K562 (cell line): ENCODE measurements at regions not wholly inside any gene's neighbourhood (a gene's known extent, or its start where the extent isn't known, plus 50 kb on each side); places are given as distances from the start of the nearest gene placed in this dataset.

Source experiments
- ATAC-seq: fragments of 200-7000 bp; cut with Tn5 transposase; 3 replicates; pipeline ENCODE4 v1.9.1; 2020; ENCODE audit warnings: moderate library complexity
- BruUV-seq: library from RNA; stranded (reverse); fragments of 400-500 nt; replicated peaks from 2 replicates; lab custom pipeline; 2021; lab: Mats Ljungman, UMichigan
- CTCF ChIA-PET: fragments of 300-600 bp; formaldehyde crosslinking; extraction: SDS; loops from one replicate; lab custom pipeline; 2021; ENCODE audit warnings: low intra/inter-chr PET ratio; lab: Yijun Ruan, JAX
- POLR2A ChIA-PET: fragments of 300-600, 350-650 bp; sonication (Branson Sonifier 250); formaldehyde crosslinking; extraction: SDS; loops from one replicate; lab custom pipeline; 2021; ENCODE audit warnings: antibody characterized with exemption, inconsistent platforms; lab: Yijun Ruan, JAX
- DNase-seq, 4 experiments: peaks; one replicate each; pipeline versions ENCODE4 v3.0.0 to v3.0.0-alpha.2; 2011 to 2018; ENCODE audit warnings: low spot score in 3 of 4, mixed read lengths in 3 of 4; ENCODE audit errors: extremely low read depth in 1 of 4
- FAIRE-seq: peaks from 2 replicates; lab custom pipeline; 2011; peaks lifted over from hg19 to GRCh38; lab: Jason Lieb, UNC
- H2AFZ ChIP-seq: 2 replicates; pipeline ENCODE4 v1.6.0; 2011; ENCODE audit warnings: low read depth, low read length, control low read depth, inconsistent platforms
- H3K27ac ChIP-seq: fragments of 200-600 bp; 3 replicates; pipeline ENCODE4 v1.8.0; 2011; ENCODE audit warnings: low read depth, mild to moderate bottlenecking, control low read depth, inconsistent platforms, low read length, moderate library complexity, mixed read lengths; ENCODE audit errors: extremely low read depth
- H3K27me3 ChIP-seq, 2 experiments: fragments of 300-600 bp in 1 of 2; 2 replicates in 1 of 2; 3 replicates in 1 of 2; pipeline versions ENCODE4 v1.6.0 to v1.8.0; 2011; ENCODE audit warnings: inconsistent platforms in 2 of 2, low read length in 2 of 2, mild to moderate bottlenecking in 1 of 2, mixed read lengths in 1 of 2, moderate library complexity in 1 of 2; ENCODE audit not compliant: control insufficient read depth in 2 of 2, insufficient read depth in 2 of 2
- H3K36me3 ChIP-seq: fragments of 300-600 bp; 3 replicates; pipeline ENCODE4 v1.8.0; 2011; ENCODE audit warnings: mild to moderate bottlenecking, low read length, inconsistent platforms; ENCODE audit not compliant: control insufficient read depth, insufficient read depth
- H3K4me1 ChIP-seq, 2 experiments: fragments of 200-600 bp in 1 of 2; replicated peaks in 1 of 2; 2 replicates in 1 of 2; 3 replicates in 1 of 2; pipeline versions ENCODE4 v1.5.1 to v1.8.0; 2011; ENCODE audit warnings: inconsistent platforms in 2 of 2, low read length in 2 of 2, mild to moderate bottlenecking in 1 of 2, mixed read lengths in 1 of 2, moderate library complexity in 1 of 2; ENCODE audit not compliant: control insufficient read depth in 2 of 2, insufficient read depth in 2 of 2
- H3K4me2 ChIP-seq: 2 replicates; pipeline ENCODE4 v1.6.1; 2011; ENCODE audit warnings: low read length, control low read depth, inconsistent platforms, mixed read lengths; ENCODE audit not compliant: insufficient read depth
- H3K4me3 ChIP-seq: fragments of 200-600 bp; sonication (generic), shearing (Covaris generic); 2 replicates; pipeline ENCODE4 v1.5.1; 2016; ENCODE audit warnings: control low read depth, inconsistent platforms
- H3K79me2 ChIP-seq: fragments of 200-600 bp; 3 replicates; pipeline ENCODE4 v1.8.0; 2011; ENCODE audit warnings: low read length, inconsistent platforms; ENCODE audit not compliant: control insufficient read depth, insufficient read depth
- H3K9ac ChIP-seq, 2 experiments: 2 replicates each; pipeline versions ENCODE4 v1.6.0 to v1.6.1; 2011; ENCODE audit warnings: low read depth in 2 of 2, low read length in 2 of 2, control low read depth in 1 of 2, inconsistent platforms in 1 of 2, mild to moderate bottlenecking in 1 of 2, mixed read lengths in 1 of 2; ENCODE audit not compliant: insufficient read depth in 1 of 2
- H3K9me1 ChIP-seq: one replicate; pipeline ENCODE4 v1.6.0; 2011; ENCODE audit warnings: inconsistent platforms, mild to moderate bottlenecking, low read length, moderate library complexity; ENCODE audit not compliant: control insufficient read depth, insufficient read depth
- H3K9me3 ChIP-seq: replicated peaks from 2 replicates; pipeline ENCODE4 v1.5.1; 2011; ENCODE audit warnings: low read depth, low read length, inconsistent platforms; ENCODE audit not compliant: control insufficient read depth, insufficient read depth
- H4K20me1 ChIP-seq: replicated peaks from 2 replicates; pipeline ENCODE4 v1.6.1; 2011; ENCODE audit warnings: low read length, inconsistent platforms, mixed read lengths; ENCODE audit not compliant: control insufficient read depth, insufficient read depth
- ARID1B ChIP-seq: fragments of 450-650 bp; IDR thresholded peaks from 2 replicates; pipeline ENCODE4 v1.6.1; 2016; ENCODE audit warnings: antibody characterized with exemption, mild to moderate bottlenecking, inconsistent platforms
- BCOR ChIP-seq: fragments of 450-650 bp; IDR thresholded peaks from 2 replicates; pipeline ENCODE4 v1.6.1; 2016
- CEBPG ChIP-seq, 3 experiments: fragments of 200-800 bp in 1 of 3; sonication (Bioruptor generic) in 1 of 3; sonication (generic) in 1 of 3; formaldehyde crosslinking in 1 of 3; IDR thresholded peaks in 2 of 3; conservative IDR thresholded peaks in 1 of 3; 2 replicates each; pipeline versions ENCODE4 v1.6.1 to v1.8.0; 2016 to 2022; ENCODE audit warnings: missing compliant biosample characterization in 2 of 3, missing genetic modification characterization in 2 of 3, mild to moderate bottlenecking in 1 of 3, missing genetic modification reagents in 1 of 3
- CREM ChIP-seq: IDR thresholded peaks from 2 replicates; pipeline ENCODE4 v1.6.1; 2014; ENCODE audit warnings: antibody characterized with exemption, low read depth
- CXXC5 ChIP-seq: fragments of 250-450 bp; sonication (Bioruptor Pico); IDR thresholded peaks from 2 replicates; pipeline ENCODE4 v1.8.0; 2022; ENCODE audit warnings: inconsistent platforms, mild to moderate bottlenecking, moderate library complexity
- HDAC2 ChIP-seq: fragments of 450-650 bp; IDR thresholded peaks from 2 replicates; pipeline ENCODE4 v1.6.1; 2016; ENCODE audit warnings: mild to moderate bottlenecking
- HMBOX1 ChIP-seq: sonication (generic); IDR thresholded peaks from 2 replicates; pipeline ENCODE4 v1.6.1; 2016
- KDM2B ChIP-seq: fragments of 250-450 bp; sonication (Bioruptor Pico); IDR thresholded peaks from 2 replicates; pipeline ENCODE4 v1.8.0; 2021; ENCODE audit warnings: mild to moderate bottlenecking, moderate library complexity
- MEIS2 ChIP-seq: fragments of 450-650 bp; IDR thresholded peaks from 2 replicates; pipeline ENCODE4 v1.6.1; 2014; ENCODE audit warnings: mild to moderate bottlenecking; ENCODE audit not compliant: partially characterized antibody
- MTF1 ChIP-seq: fragments of 250-450 bp; sonication (Bioruptor Pico); IDR thresholded peaks from 2 replicates; pipeline ENCODE4 v1.9.0; 2021; ENCODE audit warnings: moderate library complexity, mild to moderate bottlenecking, inconsistent platforms, borderline replicate concordance
- NKRF ChIP-seq: fragments of 450-650 bp; IDR thresholded peaks from 2 replicates; pipeline ENCODE4 v1.6.1; 2016; ENCODE audit warnings: borderline replicate concordance
- NR4A1 ChIP-seq, 2 experiments: fragments of 250-450 bp in 1 of 2; fragments of 450-650 bp in 1 of 2; sonication (Bioruptor Pico) in 1 of 2; IDR thresholded peaks; 2 replicates each; pipeline versions ENCODE4 v1.4.0 to v1.6.1; 2016 to 2020; ENCODE audit warnings: mild to moderate bottlenecking in 2 of 2, missing compliant biosample characterization in 1 of 2, missing genetic modification characterization in 1 of 2, moderate library complexity in 1 of 2
- RBM22 ChIP-seq: fragments of 200-400 bp; formaldehyde crosslinking; IDR thresholded peaks from 2 replicates; pipeline ENCODE4 v1.6.1; 2018; ENCODE audit warnings: low read length, low read depth; ENCODE audit not compliant: poor library complexity, severe bottlenecking
- SMARCE1 ChIP-seq: fragments of 450-650 bp; IDR thresholded peaks from 2 replicates; pipeline ENCODE4 v1.7.1; 2016; ENCODE audit warnings: mild to moderate bottlenecking
- SNIP1 ChIP-seq: fragments of 450-650 bp; IDR thresholded peaks from 2 replicates; pipeline ENCODE4 v1.7.1; 2017; ENCODE audit warnings: low read depth, mild to moderate bottlenecking
- SPI1 ChIP-seq: IDR thresholded peaks from 2 replicates; pipeline ENCODE4 v1.6.1; 2011; ENCODE audit warnings: low read depth, low read length, control low read depth, borderline replicate concordance
- TAF15 ChIP-seq: fragments of 200-400 bp; formaldehyde crosslinking; IDR thresholded peaks from 2 replicates; pipeline ENCODE4 v1.6.1; 2017; ENCODE audit warnings: mild to moderate bottlenecking, low read depth, low read length, moderate library complexity
- TAF9B ChIP-seq: fragments of 450-650 bp; IDR thresholded peaks from 2 replicates; pipeline ENCODE4 v1.6.1; 2018; ENCODE audit warnings: mild to moderate bottlenecking; ENCODE audit not compliant: partially characterized antibody
- ZFP30 ChIP-seq: fragments of 250-450 bp; sonication (Bioruptor Pico); IDR thresholded peaks from 2 replicates; pipeline ENCODE4 v1.8.0; 2022; ENCODE audit warnings: moderate library complexity, mild to moderate bottlenecking, inconsistent platforms, borderline replicate concordance
- ZKSCAN8 ChIP-seq: fragments of 200-800 bp; sonication (Bioruptor generic); IDR thresholded peaks from 2 replicates; pipeline ENCODE4 v1.6.1; 2016; ENCODE audit warnings: missing genetic modification characterization, missing compliant biosample characterization
- ZNF586 ChIP-seq: fragments of 450-650 bp; formaldehyde crosslinking; conservative IDR thresholded peaks from 2 replicates; pipeline ENCODE4 v1.4.0; 2020; ENCODE audit warnings: mild to moderate bottlenecking, moderate library complexity
- WGBS: fragments of 100-300 bp; shearing (Covaris generic); methylation state at CpG from one replicate; pipeline ENCODE4 v1.1.6; 2016; ENCODE audit warnings: low coverage, mixed read lengths; ENCODE audit not compliant: insufficient coverage; ENCODE audit errors: missing lambda C conversion rate; 5-methylcytosine and 5-hydroxymethylcytosine counted together
- in situ Hi-C: fragments of 300-500 bp; cut with MboI; formaldehyde crosslinking; loops from 4 replicates; pipeline ENCODE4 v1.15.0; 2018; ENCODE audit warnings: inconsistent platforms, mixed read lengths
- intact Hi-C: fragments of 100-400 bp; cut with micrococcal nuclease; formaldehyde crosslinking; loops from 2 replicates; pipeline ENCODE4 v1.14.2; 2022

- H3K79me2 ChIP-seq: no peaks in the 10 kb centered on the region
- BruUV-seq: no TSS peak
- intact Hi-C loops: no loop called here
- H3K9me3 ChIP-seq: no peaks in the 10 kb centered on the region
- H3K4me1 ChIP-seq: peaks cover 6 to 31% of the 10 kb centered on the region in 2 experiments; a peak in 4 of 5 replicates
- H3K27ac ChIP-seq: no peak overlapping the region
- DNase-seq (no peak), ATAC-seq (no peak; the same call in 2 of the 3 replicates), FAIRE-seq (no peak)
- no peak overlapping the region for H3K9ac ChIP-seq
- H3K4me2 ChIP-seq: peak overlapping the region; percentile 19; the same call in 1 of the 2 replicates
- ChIA-PET POLR2A (interaction anchor here (0.6 kb wide), 1 partner anchor 12 kb away, joined by 3 read pairs; no protein-coding TSS in a partner anchor), CTCF (no interaction called here)
- no peaks in the 10 kb centered on the region for H3K36me3 ChIP-seq
- no peaks in the 10 kb centered on the region for H3K27me3 ChIP-seq
- in situ Hi-C loops: no loop called here
- 24% methylated on average over 10 of the region's 10 CpGs for WGBS
- no peaks in the 10 kb centered on the region for H3K9me1 ChIP-seq
- H3K4me3 ChIP-seq: no peak overlapping the region
- H4K20me1 ChIP-seq: no peaks in the 10 kb centered on the region
- no peak overlapping the region for H2AFZ ChIP-seq
- TF ChIP-seq ZFP30 (no peak), TAF9B (no peak), CREM (no peak), SMARCE1 (peak; percentile 37; the same call in 1 of the 2 replicates), ZKSCAN8 (CRISPR knock-in tag) (no peak), CXXC5 (CRISPR knock-in tag) (no peak), MTF1 (CRISPR knock-in tag) (no peak), CEBPG (CRISPR knock-in tag; IDR thresholded peaks at IDR 0.05) (no peak), CEBPG (tag; conservative IDR thresholded peaks at IDR 0.05 in 1 of 2, IDR thresholded peaks at IDR 0.05 in 1 of 2) (peak in 1 of 2 experiments; percentile 55; a peak in 1 of 4 replicates), ZNF586 (no peak), NR4A1 (CRISPR knock-in tag; IDR thresholded peaks at IDR 0.05) (no peak), NR4A1 (tag; IDR thresholded peaks at IDR 0.05) (no peak), ARID1B (peak; percentile 26; the same call in 1 of the 2 replicates), RBM22 (no peak), HDAC2 (no peak), MEIS2 (peak; percentile 41), HMBOX1 (peak; percentile 75), KDM2B (CRISPR knock-in tag) (no peak), BCOR (no peak), TAF15 (no peak), NKRF (no peak), SNIP1 (no peak), SPI1 (peak; percentile 39; the same call in 1 of the 2 replicates)
Observed at GRCh38 chr2:216796115-216796840, 63.6 kb downstream of the TNP1 start.
